ENCODE measurements at regions not wholly inside any gene's neighbourhood (a gene's known extent, or its start where the extent isn't known, plus 50 kb on each side); places are given as distances from the start of the nearest gene placed in this dataset.

- no peak overlapping the region for H3K27ac ChIP-seq (ENCODE audit: extremely low read depth, low read depth, low read length)
- no peak overlapping the region for H3K9ac ChIP-seq (ENCODE audit: insufficient read depth in 1 of 2, low read depth in 2 of 2, low read length in 2 of 2)
- 2% methylated on average over 4 of the region's 4 CpGs for WGBS (ENCODE audit: insufficient coverage, low coverage, missing lambda C conversion rate)
- H3K27me3 ChIP-seq (ENCODE audit: control insufficient read depth in 2 of 2, insufficient read depth in 2 of 2, low read length in 2 of 2), result no peaks in the 10 kb centered on the region
- intact Hi-C loops (cut with micrococcal nuclease) (no loop called here), in situ Hi-C loops (cut with MboI) (no loop called here)
- no peak overlapping the region for H2AFZ ChIP-seq (ENCODE audit: low read depth, low read length)
- ChIA-PET POLR2A (interaction anchor here (0.7 kb wide), 1 partner anchor 21 kb away, joined by 5 read pairs; no protein-coding TSS in a partner anchor), CTCF (ENCODE audit: low intra/inter-chr PET ratio) (no interaction called here)
- H3K9me1 ChIP-seq (ENCODE audit: control insufficient read depth, insufficient read depth, low read length), result no peaks in the 10 kb centered on the region
- FAIRE-seq, result no peak
- no peak overlapping the region for H3K4me3 ChIP-seq
- DNase-seq (ENCODE audit: extremely low read depth in 1 of 4, low spot score in 3 of 4), result no peak
- H4K20me1 ChIP-seq (replicated peaks; ENCODE audit: control insufficient read depth, insufficient read depth, low read length), result no peaks in the 10 kb centered on the region
- H3K79me2 ChIP-seq (ENCODE audit: control insufficient read depth, insufficient read depth, low read length), result no peaks in the 10 kb centered on the region
- no peak overlapping the region for H3K4me2 ChIP-seq (ENCODE audit: insufficient read depth, low read length)
- no peaks in the 10 kb centered on the region for H3K4me1 ChIP-seq (replicated peaks in 1 of 2; ENCODE audit: control insufficient read depth in 2 of 2, insufficient read depth in 2 of 2, low read length in 2 of 2)
- no peaks in the 10 kb centered on the region for H3K9me3 ChIP-seq (replicated peaks; ENCODE audit: control insufficient read depth, insufficient read depth, low read depth, low read length)
- no peaks in the 10 kb centered on the region for H3K36me3 ChIP-seq (ENCODE audit: control insufficient read depth, insufficient read depth, low read length)
- BruUV-seq (replicated peaks), result no TSS peak
- no peak for ATAC-seq
- TF ChIP-seq ZMIZ1 (IDR thresholded peaks at IDR 0.05; ENCODE audit: low read depth in 2 of 2, low read length in 2 of 2), result no peak
- TF ChIP-seq HCFC1 (IDR thresholded peaks at IDR 0.05; ENCODE audit: low read depth, low read length), result no peak
- no peak for TF ChIP-seq ZNF277 (CRISPR knock-in tag; IDR thresholded peaks at IDR 0.05; ENCODE audit: borderline replicate concordance)
- no peak for TF ChIP-seq NCOA4 (IDR thresholded peaks at IDR 0.05; ENCODE audit: partially characterized antibody)
- TF ChIP-seq RBM25 (IDR thresholded peaks at IDR 0.05; ENCODE audit: low read depth, low read length, severe bottlenecking), result peak; percentile 16
- TF ChIP-seq EHMT2 (IDR thresholded peaks at IDR 0.05), result no peak
- no peak for TF ChIP-seq TCF7L2 (IDR thresholded peaks at IDR 0.05; ENCODE audit: low read depth, low read length)
- TF ChIP-seq STAT5A (IDR thresholded peaks at IDR 0.05; ENCODE audit: borderline replicate concordance, low read length), result no peak
Measured at GRCh38 chr12:114975640-114976310, 291.8 kb upstream of the TBX3 start.

Measured in K562 (cell line).